Tibial nerve (tissue), 3 donors: ENCODE measurements at regions not wholly inside any gene's neighbourhood (a gene's known extent, or its start where the extent isn't known, plus 50 kb on each side); places are given as distances from the start of the nearest gene placed in this dataset.

Source experiments
- POLR2A ChIP-seq, 2 donors: fragments of 450-650 bp; IDR thresholded peaks; one replicate each; pipeline ENCODE4 v1.6.1; 2017; ENCODE audit warnings: antibody characterized with exemption in 2 of 2, mild to moderate bottlenecking in 2 of 2, moderate library complexity in 2 of 2
- TF ChIP-seq, protein P1 (sequence below), 5 experiments: fragments of 200-600 bp in 3 of 5; fragments of 450-650 bp in 2 of 5; sonication (generic) in 3 of 5; IDR thresholded peaks; one replicate each; pipeline ENCODE4 v1.5.1; 2016 to 2019; ENCODE audit warnings: antibody characterized with exemption in 5 of 5, mild to moderate bottlenecking in 3 of 5, moderate library complexity in 2 of 5

DNA sequence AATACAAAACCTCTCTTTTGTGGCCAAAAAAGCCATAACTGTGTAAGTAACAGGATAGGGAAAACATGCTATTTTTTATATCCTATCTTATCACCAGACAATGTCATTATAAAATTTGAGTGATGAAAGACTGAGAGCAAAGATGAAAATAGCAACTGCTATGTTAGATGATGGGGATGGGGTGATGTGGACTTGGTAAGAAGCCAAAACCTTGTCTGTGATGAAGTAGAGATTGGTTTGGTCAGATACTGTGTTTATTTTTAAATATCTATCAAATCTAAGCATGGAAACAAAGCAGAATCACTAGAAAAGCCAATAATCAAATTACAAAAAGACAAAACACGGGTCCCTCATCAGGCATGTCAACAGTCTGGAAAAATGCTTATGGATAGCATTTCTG, 631.1 kb upstream of the NR5A2 start:
- TF ChIP-seq, protein P1, sequence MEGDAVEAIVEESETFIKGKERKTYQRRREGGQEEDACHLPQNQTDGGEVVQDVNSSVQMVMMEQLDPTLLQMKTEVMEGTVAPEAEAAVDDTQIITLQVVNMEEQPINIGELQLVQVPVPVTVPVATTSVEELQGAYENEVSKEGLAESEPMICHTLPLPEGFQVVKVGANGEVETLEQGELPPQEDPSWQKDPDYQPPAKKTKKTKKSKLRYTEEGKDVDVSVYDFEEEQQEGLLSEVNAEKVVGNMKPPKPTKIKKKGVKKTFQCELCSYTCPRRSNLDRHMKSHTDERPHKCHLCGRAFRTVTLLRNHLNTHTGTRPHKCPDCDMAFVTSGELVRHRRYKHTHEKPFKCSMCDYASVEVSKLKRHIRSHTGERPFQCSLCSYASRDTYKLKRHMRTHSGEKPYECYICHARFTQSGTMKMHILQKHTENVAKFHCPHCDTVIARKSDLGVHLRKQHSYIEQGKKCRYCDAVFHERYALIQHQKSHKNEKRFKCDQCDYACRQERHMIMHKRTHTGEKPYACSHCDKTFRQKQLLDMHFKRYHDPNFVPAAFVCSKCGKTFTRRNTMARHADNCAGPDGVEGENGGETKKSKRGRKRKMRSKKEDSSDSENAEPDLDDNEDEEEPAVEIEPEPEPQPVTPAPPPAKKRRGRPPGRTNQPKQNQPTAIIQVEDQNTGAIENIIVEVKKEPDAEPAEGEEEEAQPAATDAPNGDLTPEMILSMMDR (IDR thresholded peaks at IDR 0.05) = no peak
- TF ChIP-seq POLR2A (IDR thresholded peaks at IDR 0.05) = no peak
